HG03460 (cell line): ENCODE measurements at regions not wholly inside any gene's neighbourhood (a gene's known extent, or its start where the extent isn't known, plus 50 kb on each side); places are given as distances from the start of the nearest gene placed in this dataset.

ENCODE experiments used
- ATAC-seq: cut with Tn5 transposase; IDR thresholded peaks from one replicate; pipeline ENCODE4 v1.9.1; 2021; ENCODE audit not compliant: unreplicated experiment

- no peak for ATAC-seq
Observed at GRCh38 chr3:59653405-59654122, 603.7 kb upstream of the CFAP20DC start.

GRCh38 chr3:59644479-59645402, 594.9 kb upstream of the CFAP20DC start:
- ATAC-seq = no peak

- no peak for ATAC-seq
Observed at GRCh38 chr3:59641169-59641899, 591.5 kb upstream of the CFAP20DC start.

GRCh38 chr3:59632760-59633573, 583.1 kb upstream of the CFAP20DC start:
- no peak for ATAC-seq

- ATAC-seq = no peak
Observed at GRCh38 chr3:59631482-59631881, 581.7 kb upstream of the CFAP20DC start.

- ATAC-seq = no peak
Observed at GRCh38 chr3:59621037-59621436, 571.2 kb upstream of the CFAP20DC start.

GRCh38 chr3:59620325-59620724, 570.5 kb upstream of the CFAP20DC start:
- no peak for ATAC-seq

- ATAC-seq = no peak
Observed at GRCh38 chr3:59612444-59612715, 562.6 kb upstream of the CFAP20DC start.

- ATAC-seq = no peak
Observed at GRCh38 chr3:59611649-59612443, 562.0 kb upstream of the CFAP20DC start.

- ATAC-seq = no peak
Observed at GRCh38 chr3:59609657-59610348, 560.0 kb upstream of the CFAP20DC start.

GRCh38 chr3:59608356-59608755, 558.5 kb upstream of the CFAP20DC start:
- no peak for ATAC-seq

GRCh38 chr3:59607656-59608055, 557.8 kb upstream of the CFAP20DC start:
- ATAC-seq = no peak

- no peak for ATAC-seq
Observed at GRCh38 chr3:59606638-59607266, 556.9 kb upstream of the CFAP20DC start.

GRCh38 chr3:59605944-59606534, 556.2 kb upstream of the CFAP20DC start:
- ATAC-seq = no peak

GRCh38 chr3:59605318-59605717, 555.5 kb upstream of the CFAP20DC start:
- ATAC-seq = no peak

GRCh38 chr3:59601486-59601885, 551.7 kb upstream of the CFAP20DC start:
- no peak for ATAC-seq

- ATAC-seq = no peak
Observed at GRCh38 chr3:59600631-59601030, 550.8 kb upstream of the CFAP20DC start.

- no peak for ATAC-seq
Observed at GRCh38 chr3:59596741-59597140, 546.9 kb upstream of the CFAP20DC start.

- ATAC-seq = no peak
Observed at GRCh38 chr3:59595830-59596229, 546.0 kb upstream of the CFAP20DC start.
